HepG2 (cell line): ENCODE measurements at regions not wholly inside any gene's neighbourhood (a gene's known extent, or its start where the extent isn't known, plus 50 kb on each side); places are given as distances from the start of the nearest gene placed in this dataset.
A peak's percentile ranks its signal among the peaks of the same experiment; 100 is the strongest.

Experiments
- AGO2 ChIP-seq: fragments of 200-400 bp; formaldehyde crosslinking; optimal IDR thresholded peaks from 2 replicates; pipeline ENCODE3; 2017; ENCODE audit warnings: mild to moderate bottlenecking, low read depth, low read length, moderate library complexity
- ARNTL ChIP-seq: sonication (generic); formaldehyde crosslinking; IDR thresholded peaks from 2 replicates; pipeline ENCODE4 v1.4.0; 2020; ENCODE audit warnings: mild to moderate bottlenecking, missing genetic modification reagents
- BHLHE40 ChIP-seq: IDR thresholded peaks from 2 replicates; pipeline ENCODE4 v1.6.1; 2011; ENCODE audit warnings: low read length, improper control_type of control experiment
- BORCS8-MEF2B ChIP-seq: sonication (generic); formaldehyde crosslinking; IDR thresholded peaks from 2 replicates; pipeline ENCODE4 v1.8.0; 2022; ENCODE audit warnings: mild to moderate bottlenecking, missing genetic modification reagents
- BRCA1 ChIP-seq: sonication (generic); formaldehyde crosslinking; IDR thresholded peaks from 2 replicates; pipeline ENCODE4 v1.4.0; 2020; ENCODE audit warnings: missing genetic modification reagents
- CBX1 ChIP-seq: IDR thresholded peaks from one replicate; pipeline ENCODE4 v1.6.1; 2016; ENCODE audit warnings: antibody characterized with exemption, low read depth
- IRF2 ChIP-seq: IDR thresholded peaks from 2 replicates; pipeline ENCODE4 v1.6.1; 2018; ENCODE audit warnings: missing genetic modification reagents, missing compliant biosample characterization
- JARID2 ChIP-seq: sonication (generic); formaldehyde crosslinking; IDR thresholded peaks from 2 replicates; pipeline ENCODE4 v1.8.1; 2023; ENCODE audit warnings: missing genetic modification reagents, inconsistent platforms; ENCODE audit not compliant: insufficient replicate concordance
- KAT2B ChIP-seq: fragments of 150-350 bp; IDR thresholded peaks from 2 replicates; pipeline ENCODE4 v1.6.1; 2014; ENCODE audit warnings: low read depth, low read length, borderline replicate concordance
- KLF6 ChIP-seq: IDR thresholded peaks from 2 replicates; pipeline ENCODE4 v1.8.0; 2016; ENCODE audit warnings: missing biosample characterization, missing genetic modification reagents
- PHF5A ChIP-seq: IDR thresholded peaks from one replicate; pipeline ENCODE4 v1.6.1; 2018; ENCODE audit warnings: low read depth, missing genetic modification reagents; ENCODE audit not compliant: unreplicated experiment
- SOX5 ChIP-seq: IDR thresholded peaks from 2 replicates; pipeline ENCODE4 v1.6.1; 2016; ENCODE audit warnings: borderline replicate concordance
- YY1 ChIP-seq: IDR thresholded peaks from 2 replicates; pipeline ENCODE4 v1.6.1; 2011; ENCODE audit warnings: low read length, low read depth, moderate library complexity, mild to moderate bottlenecking; ENCODE audit not compliant: insufficient read depth, insufficient replicate concordance
- ZNF281 ChIP-seq: sonication (generic); formaldehyde crosslinking; IDR thresholded peaks from 2 replicates; pipeline ENCODE4 v1.4.0; 2020; ENCODE audit warnings: missing genetic modification reagents, borderline replicate concordance
- ZNF34 ChIP-seq: sonication (generic); formaldehyde crosslinking; IDR thresholded peaks from 2 replicates; pipeline ENCODE4 v1.4.0; 2020; ENCODE audit warnings: mild to moderate bottlenecking, missing genetic modification reagents, borderline replicate concordance
- ZNF496 ChIP-seq: sonication (generic); formaldehyde crosslinking; IDR thresholded peaks from 2 replicates; pipeline ENCODE4 v1.8.1; 2023; ENCODE audit warnings: mild to moderate bottlenecking, moderate library complexity, missing genetic modification reagents; ENCODE audit not compliant: insufficient replicate concordance
- ZNF557 ChIP-seq: sonication (generic); formaldehyde crosslinking; IDR thresholded peaks from 2 replicates; pipeline ENCODE4 v1.4.0; 2020; ENCODE audit warnings: missing genetic modification reagents
- TF ChIP-seq, protein P1 (sequence below): sonication (generic); formaldehyde crosslinking; conservative IDR thresholded peaks from 2 replicates; pipeline ENCODE4 v1.4.0; 2020; ENCODE audit warnings: missing genetic modification reagents
- TF ChIP-seq, protein P2 (sequence below), 2 experiments: sonication (generic) in 1 of 2; formaldehyde crosslinking in 1 of 2; IDR thresholded peaks; 2 replicates each; pipeline versions ENCODE4 v1.4.0 to v1.6.1; 2018 to 2020; ENCODE audit warnings: missing genetic modification reagents in 2 of 2, borderline replicate concordance in 1 of 2, low read depth in 1 of 2, mild to moderate bottlenecking in 1 of 2, missing biosample characterization in 1 of 2
- TF ChIP-seq, protein P3 (sequence below): sonication (generic); formaldehyde crosslinking; IDR thresholded peaks from 2 replicates; pipeline ENCODE4 v1.5.1; 2020; ENCODE audit warnings: mild to moderate bottlenecking, missing genetic modification reagents

- TF ChIP-seq BRCA1 (CRISPR knock-in tag): 0 out of 2 replicates have a peak, but pooled peaks have one; percentile 26
- peak; percentile 58 for TF ChIP-seq AGO2
- TF ChIP-seq KLF6: peak; percentile 83
- no peak for TF ChIP-seq KAT2B
- TF ChIP-seq YY1: peak; percentile 66
- peak; percentile 61 for TF ChIP-seq CBX1
- TF ChIP-seq PHF5A (CRISPR knock-in tag): no peak
- TF ChIP-seq, protein P1, sequence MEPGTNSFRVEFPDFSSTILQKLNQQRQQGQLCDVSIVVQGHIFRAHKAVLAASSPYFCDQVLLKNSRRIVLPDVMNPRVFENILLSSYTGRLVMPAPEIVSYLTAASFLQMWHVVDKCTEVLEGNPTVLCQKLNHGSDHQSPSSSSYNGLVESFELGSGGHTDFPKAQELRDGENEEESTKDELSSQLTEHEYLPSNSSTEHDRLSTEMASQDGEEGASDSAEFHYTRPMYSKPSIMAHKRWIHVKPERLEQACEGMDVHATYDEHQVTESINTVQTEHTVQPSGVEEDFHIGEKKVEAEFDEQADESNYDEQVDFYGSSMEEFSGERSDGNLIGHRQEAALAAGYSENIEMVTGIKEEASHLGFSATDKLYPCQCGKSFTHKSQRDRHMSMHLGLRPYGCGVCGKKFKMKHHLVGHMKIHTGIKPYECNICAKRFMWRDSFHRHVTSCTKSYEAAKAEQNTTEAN (CRISPR knock-in tag): peak; percentile 34; the same call in 1 of the 2 replicates
- TF ChIP-seq IRF2 (CRISPR knock-in tag): peak; percentile 71
- TF ChIP-seq ZNF557 (CRISPR knock-in tag): no peak
- 0 out of 2 replicates have a peak, but pooled peaks have one; percentile 70 for TF ChIP-seq ZNF34 (CRISPR knock-in tag)
- TF ChIP-seq, protein P2, sequence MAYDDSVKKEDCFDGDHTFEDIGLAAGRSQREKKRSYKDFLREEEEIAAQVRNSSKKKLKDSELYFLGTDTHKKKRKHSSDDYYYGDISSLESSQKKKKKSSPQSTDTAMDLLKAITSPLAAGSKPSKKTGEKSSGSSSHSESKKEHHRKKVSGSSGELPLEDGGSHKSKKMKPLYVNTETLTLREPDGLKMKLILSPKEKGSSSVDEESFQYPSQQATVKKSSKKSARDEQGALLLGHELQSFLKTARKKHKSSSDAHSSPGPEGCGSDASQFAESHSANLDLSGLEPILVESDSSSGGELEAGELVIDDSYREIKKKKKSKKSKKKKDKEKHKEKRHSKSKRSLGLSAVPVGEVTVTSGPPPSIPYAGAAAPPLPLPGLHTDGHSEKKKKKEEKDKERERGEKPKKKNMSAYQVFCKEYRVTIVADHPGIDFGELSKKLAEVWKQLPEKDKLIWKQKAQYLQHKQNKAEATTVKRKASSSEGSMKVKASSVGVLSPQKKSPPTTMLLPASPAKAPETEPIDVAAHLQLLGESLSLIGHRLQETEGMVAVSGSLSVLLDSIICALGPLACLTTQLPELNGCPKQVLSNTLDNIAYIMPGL (CRISPR knock-in tag; IDR thresholded peaks at IDR 0.05; ENCODE audit: borderline replicate concordance in 1 of 2, low read depth in 1 of 2): peak in 1 of 2 experiments; percentile 81
- TF ChIP-seq ARNTL (CRISPR knock-in tag): peak; percentile 85; the same call in 1 of the 2 replicates
- TF ChIP-seq ZNF496 (CRISPR knock-in tag): no peak
- TF ChIP-seq SOX5: no peak; the same call in 1 of the 2 replicates
- TF ChIP-seq, protein P3, sequence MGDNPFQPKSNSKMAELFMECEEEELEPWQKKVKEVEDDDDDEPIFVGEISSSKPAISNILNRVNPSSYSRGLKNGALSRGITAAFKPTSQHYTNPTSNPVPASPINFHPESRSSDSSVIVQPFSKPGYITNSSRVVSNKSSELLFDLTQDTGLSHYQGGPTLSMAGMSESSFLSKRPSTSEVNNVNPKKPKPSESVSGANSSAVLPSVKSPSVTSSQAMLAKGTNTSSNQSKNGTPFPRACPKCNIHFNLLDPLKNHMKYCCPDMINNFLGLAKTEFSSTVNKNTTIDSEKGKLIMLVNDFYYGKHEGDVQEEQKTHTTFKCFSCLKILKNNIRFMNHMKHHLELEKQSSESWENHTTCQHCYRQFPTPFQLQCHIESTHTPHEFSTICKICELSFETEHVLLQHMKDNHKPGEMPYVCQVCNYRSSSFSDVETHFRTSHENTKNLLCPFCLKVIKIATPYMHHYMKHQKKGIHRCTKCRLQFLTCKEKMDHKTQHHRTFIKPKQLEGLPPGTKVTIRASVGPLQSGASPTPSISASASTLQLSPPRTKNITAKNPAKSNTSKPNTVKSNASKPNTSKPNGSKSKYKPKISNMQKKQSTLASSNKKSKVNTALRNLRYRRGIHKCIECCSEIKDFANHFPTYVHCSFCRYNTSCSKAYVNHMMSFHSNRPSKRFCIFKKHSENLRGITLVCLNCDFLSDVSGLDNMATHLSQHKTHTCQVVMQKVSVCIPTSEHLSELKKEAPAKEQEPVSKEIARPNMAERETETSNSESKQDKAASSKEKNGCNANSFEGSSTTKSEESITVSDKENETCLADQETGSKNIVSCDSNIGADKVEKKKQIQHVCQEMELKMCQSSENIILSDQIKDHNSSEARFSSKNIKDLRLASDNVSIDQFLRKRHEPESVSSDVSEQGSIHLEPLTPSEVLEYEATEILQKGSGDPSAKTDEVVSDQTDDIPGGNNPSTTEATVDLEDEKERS: peak; percentile 89
- TF ChIP-seq BORCS8-MEF2B (CRISPR knock-in tag): no peak; the same call in 1 of the 2 replicates
- peak; percentile 48 for TF ChIP-seq ZNF281
- no peak for TF ChIP-seq BHLHE40
- peak; percentile 58 for TF ChIP-seq JARID2 (CRISPR knock-in tag)
Observed at GRCh38 chr3:48088749-48089466, 72.7 kb upstream of the MAP4 start (continued).
